BLaER1 treated with 17β-estradiol and CSF1 and Interleukin-3, amounts not matched to agents 10 nM and 100 nM (cell line): ENCODE measurements at regions not wholly inside any gene's neighbourhood (a gene's known extent, or its start where the extent isn't known, plus 50 kb on each side); places are given as distances from the start of the nearest gene placed in this dataset.
"Not testable (repeated sequence)": the region's sequence is repeated elsewhere in the genome, so short reads cannot be mapped to it uniquely, and the experiment has no call there.

Experiments
- H3K27ac ChIP-seq, 11 experiments: shearing (Covaris generic); formaldehyde crosslinking; 2 replicates each; pipeline ENCODE4 v1.8.1; 2022
- H3K27me3 ChIP-seq, 11 experiments: shearing (Covaris generic); formaldehyde crosslinking; 2 replicates each; pipeline ENCODE4 v1.8.1; 2022
- H3K36me3 ChIP-seq, 11 experiments: shearing (Covaris generic); formaldehyde crosslinking; 2 replicates each; pipeline ENCODE4 v1.8.1; 2022
- H3K4me1 ChIP-seq, 10 experiments: shearing (Covaris generic); formaldehyde crosslinking; 2 replicates each; pipeline ENCODE4 v1.8.1; 2022
- H3K4me2 ChIP-seq, 11 experiments: shearing (Covaris generic); formaldehyde crosslinking; 2 replicates each; pipeline ENCODE4 v1.8.1; 2022
- H3K4me3 ChIP-seq, 10 experiments: shearing (Covaris generic); formaldehyde crosslinking; 2 replicates each; pipeline ENCODE4 v1.8.1; 2022
- H3K9ac ChIP-seq, 11 experiments: shearing (Covaris generic); formaldehyde crosslinking; 2 replicates each; pipeline ENCODE4 v1.8.1; 2022
- H3K9me3 ChIP-seq, 11 experiments: shearing (Covaris generic); formaldehyde crosslinking; replicated peaks in 1 of 11; 2 replicates each; pipeline ENCODE4 v1.8.1; 2022
- H4K20me1 ChIP-seq, 11 experiments: shearing (Covaris generic); formaldehyde crosslinking; 2 replicates each; pipeline ENCODE4 v1.8.1; 2022
- Cebpa-rat ChIP-seq, 11 experiments: shearing (Covaris generic); IDR thresholded peaks; 2 replicates each; pipeline ENCODE4 v1.8.1; 2022

DNA sequence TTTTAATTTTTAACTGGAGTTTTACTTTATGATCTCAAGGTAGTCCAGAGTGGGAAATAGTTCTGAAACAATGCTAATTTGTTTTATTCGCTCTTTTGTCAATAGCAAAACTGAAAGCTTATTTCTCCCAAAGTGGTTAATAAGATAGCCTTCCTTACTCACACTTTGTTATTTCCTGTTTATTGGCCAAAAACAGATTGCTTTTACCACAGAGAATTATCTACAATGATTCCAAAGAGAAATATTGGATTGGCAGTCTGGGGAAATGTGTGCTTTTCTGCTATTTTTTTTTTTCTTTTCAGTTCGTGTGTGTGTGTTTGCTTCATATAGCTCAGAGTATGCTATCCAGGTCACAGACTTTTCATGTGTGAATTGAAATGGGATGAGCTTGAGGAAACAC, 756.7 kb upstream of the RGMB start:
- Histone ChIP-seq H3K4me2 (no peak overlapping the region), H3K27ac (no peak overlapping the region), H4K20me1 (no peaks in the 10 kb centered on the region), H3K4me1 (no peaks in the 10 kb centered on the region), H3K36me3 (no peaks in the 10 kb centered on the region), H3K9ac (no peak overlapping the region), H3K9me3 (no peaks in the 10 kb centered on the region), H3K4me3 (no peak overlapping the region), H3K27me3 (no peaks in the 10 kb centered on the region)
- TF ChIP-seq Cebpa-rat (IDR thresholded peaks at IDR 0.05), result no peak

DNA sequence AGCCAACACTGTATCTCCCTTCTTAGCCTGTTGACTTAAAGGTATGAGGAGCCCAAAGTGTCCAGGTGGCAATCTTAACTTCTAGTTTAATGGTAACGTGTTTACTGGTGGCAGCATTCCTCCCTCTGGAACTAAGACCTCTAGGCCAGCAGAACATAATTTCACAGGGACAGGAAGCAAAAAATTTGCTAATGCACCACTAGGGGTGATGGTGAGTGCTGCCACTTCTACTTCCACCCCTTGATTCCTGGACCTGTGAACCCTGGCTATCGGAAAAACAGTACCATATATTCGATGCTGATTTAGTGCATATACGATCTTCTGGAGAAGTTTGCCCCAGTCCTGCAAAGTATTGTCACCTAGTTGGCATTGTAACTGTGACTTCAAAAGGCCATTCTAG, 743.2 kb upstream of the RGMB start:
- not testable (repeated sequence) for H3K4me3 ChIP-seq, H3K9me3 ChIP-seq, H3K36me3 ChIP-seq, H3K9ac ChIP-seq, H3K4me2 ChIP-seq, H4K20me1 ChIP-seq, H3K27ac ChIP-seq, H3K27me3 ChIP-seq
- H3K4me1 ChIP-seq, result peaks cover 0 to 13% (median 0%) of the 10 kb centered on the region in 10 experiments; a peak in 4 of 20 replicates

DNA sequence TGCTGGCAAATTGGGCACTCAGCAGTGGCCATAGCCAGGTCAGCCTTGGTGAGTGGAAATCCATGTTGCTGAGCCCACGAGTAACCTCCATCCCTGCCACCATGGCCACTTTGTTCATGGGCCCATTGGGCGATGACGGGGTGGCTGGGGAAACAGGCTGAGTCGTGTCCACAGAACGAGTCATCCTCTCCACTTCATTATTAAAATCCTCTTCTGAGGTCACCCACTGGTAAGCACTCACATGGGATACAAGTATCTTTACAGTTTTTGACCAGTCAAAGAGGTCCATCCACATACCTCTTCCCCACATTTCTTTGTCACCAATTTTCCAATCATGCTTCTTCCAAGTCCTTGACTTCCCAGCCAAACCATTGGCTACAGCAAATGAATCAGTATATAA, 742.4 kb upstream of the RGMB start:
- H4K20me1 ChIP-seq, H3K36me3 ChIP-seq, H3K9ac ChIP-seq, H3K4me3 ChIP-seq, H3K27ac ChIP-seq, H3K9me3 ChIP-seq, H3K27me3 ChIP-seq: not testable (repeated sequence)
- Histone ChIP-seq H3K4me2 (peak overlapping the region in 3 of 11 experiments; percentile 7 to 35 (median 17); a peak in 3 of 22 replicates), H3K4me1 (peaks cover 0 to 13% (median 0%) of the 10 kb centered on the region in 10 experiments; a peak in 4 of 20 replicates)

DNA sequence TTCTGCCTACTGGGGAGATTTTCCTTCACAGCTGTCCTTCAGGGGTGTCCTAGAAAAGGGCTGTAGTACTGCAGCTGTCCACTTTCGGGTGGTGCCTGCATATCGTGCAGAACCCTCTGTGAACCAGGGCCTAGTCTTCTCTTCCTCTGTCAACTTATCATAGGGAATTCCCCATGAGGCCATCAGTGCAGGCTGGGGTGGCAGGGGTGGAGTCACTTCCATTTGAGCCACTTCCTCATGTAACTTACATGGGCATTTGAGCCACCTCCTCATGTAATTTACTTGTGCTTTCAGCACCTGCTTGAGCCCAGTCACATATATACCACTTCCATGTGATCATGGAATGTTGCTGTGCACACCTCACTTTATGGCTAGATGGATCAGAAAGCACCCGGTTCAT, 742.0 kb upstream of the RGMB start:
- no peak for TF ChIP-seq Cebpa-rat (IDR thresholded peaks at IDR 0.05)
- no peaks in the 10 kb centered on the region for H3K36me3 ChIP-seq
- no peaks in the 10 kb centered on the region for H3K27me3 ChIP-seq
- H3K9me3 ChIP-seq, result peaks cover 0 to 7% (median 0%) of the 10 kb centered on the region in 11 experiments; a peak in 4 of 22 replicates
- H4K20me1 ChIP-seq, result no peaks in the 10 kb centered on the region
- H3K27ac ChIP-seq, result no peak overlapping the region
- peak overlapping the region in 3 of 11 experiments; percentile 7 to 35 (median 17); a peak in 3 of 22 replicates for H3K4me2 ChIP-seq
- no peak overlapping the region for H3K9ac ChIP-seq
- peaks cover 0 to 13% (median 0%) of the 10 kb centered on the region in 10 experiments; a peak in 4 of 20 replicates for H3K4me1 ChIP-seq
- H3K4me3 ChIP-seq, result no peak overlapping the region

DNA sequence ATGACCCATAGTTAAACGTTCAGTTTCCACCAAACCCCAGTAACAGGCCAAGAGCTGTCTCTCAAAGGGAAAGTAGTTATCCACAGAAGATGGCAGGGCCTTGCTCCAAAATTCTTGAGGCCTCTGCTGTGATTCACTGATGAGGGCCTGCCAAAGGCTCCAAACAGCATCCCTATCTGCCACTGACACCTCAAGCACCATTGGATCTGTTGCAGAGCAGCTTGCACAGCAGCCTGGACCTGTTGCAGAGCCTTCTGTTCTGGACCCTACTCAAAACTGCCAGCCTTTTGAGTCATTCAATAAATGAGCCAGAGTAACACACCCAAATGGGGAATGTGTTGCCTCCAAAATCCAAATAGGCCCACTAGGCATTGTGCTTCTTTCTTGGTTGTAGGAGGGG, 741.5 kb upstream of the RGMB start:
- Histone ChIP-seq H3K27ac (no peak overlapping the region), H3K36me3 (no peaks in the 10 kb centered on the region), H3K9ac (no peak overlapping the region), H3K9me3 (peaks cover 0 to 7% (median 0%) of the 10 kb centered on the region in 11 experiments; a peak in 4 of 22 replicates), H3K4me3 (no peak overlapping the region), H3K4me2 (peak overlapping the region in 2 of 11 experiments; percentile 17 to 35; a peak in 2 of 22 replicates), H3K4me1 (peaks cover 0 to 13% (median 0%) of the 10 kb centered on the region in 10 experiments; a peak in 4 of 20 replicates), H3K27me3 (no peaks in the 10 kb centered on the region), H4K20me1 (no peaks in the 10 kb centered on the region)
- no peak for TF ChIP-seq Cebpa-rat (IDR thresholded peaks at IDR 0.05)

DNA sequence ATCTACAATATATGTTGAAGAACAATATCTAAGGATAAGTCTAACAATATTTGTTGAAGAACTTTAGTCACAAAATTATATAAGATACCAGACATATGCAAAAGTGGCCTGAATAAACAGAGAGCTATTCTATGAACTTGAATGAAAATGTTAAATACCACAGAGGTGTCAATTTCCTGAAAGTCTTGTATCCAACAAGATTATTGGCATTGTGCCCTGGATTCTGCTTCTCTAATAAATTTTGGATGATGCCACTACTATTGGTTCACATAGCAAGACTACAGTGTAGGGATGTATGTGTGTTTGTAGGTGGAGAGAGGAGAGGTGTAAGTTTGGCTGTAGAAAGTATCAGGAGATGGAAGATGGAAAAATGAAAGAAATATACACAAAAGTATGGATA, 731.8 kb upstream of the RGMB start:
- Histone ChIP-seq H3K4me3 (no peak overlapping the region), H3K9me3 (no peaks in the 10 kb centered on the region), H4K20me1 (no peaks in the 10 kb centered on the region), H3K9ac (no peak overlapping the region), H3K27ac (no peak overlapping the region), H3K4me2 (no peak overlapping the region), H3K36me3 (no peaks in the 10 kb centered on the region), H3K27me3 (no peaks in the 10 kb centered on the region), H3K4me1 (no peaks in the 10 kb centered on the region)
- TF ChIP-seq Cebpa-rat (IDR thresholded peaks at IDR 0.05), result no peak

DNA sequence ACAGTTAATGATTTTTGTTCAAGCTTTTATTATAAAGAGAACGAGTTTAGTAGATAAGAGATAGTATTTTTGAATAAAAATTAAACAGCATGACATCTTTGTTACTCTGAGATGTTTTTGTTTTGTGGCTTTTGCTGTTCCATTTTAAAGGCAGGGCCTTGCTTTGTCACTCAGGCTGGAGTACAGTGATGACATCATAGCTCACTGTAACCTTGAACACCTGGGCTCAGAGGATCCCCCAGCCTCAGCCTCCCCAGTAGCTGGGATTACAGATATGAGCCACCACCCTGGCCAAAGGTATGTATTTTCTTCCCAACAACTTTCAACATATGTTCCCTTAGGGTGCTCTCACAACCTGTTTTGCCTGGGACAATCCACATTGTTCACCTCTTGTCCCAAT, 730.9 kb upstream of the RGMB start:
- Histone ChIP-seq H4K20me1 (no peaks in the 10 kb centered on the region), H3K9ac (no peak overlapping the region), H3K36me3 (no peaks in the 10 kb centered on the region), H3K27me3 (no peaks in the 10 kb centered on the region), H3K4me1 (no peaks in the 10 kb centered on the region), H3K27ac (no peak overlapping the region), H3K4me2 (no peak overlapping the region), H3K4me3 (no peak overlapping the region), H3K9me3 (no peaks in the 10 kb centered on the region)
- TF ChIP-seq Cebpa-rat (IDR thresholded peaks at IDR 0.05), result no peak

DNA sequence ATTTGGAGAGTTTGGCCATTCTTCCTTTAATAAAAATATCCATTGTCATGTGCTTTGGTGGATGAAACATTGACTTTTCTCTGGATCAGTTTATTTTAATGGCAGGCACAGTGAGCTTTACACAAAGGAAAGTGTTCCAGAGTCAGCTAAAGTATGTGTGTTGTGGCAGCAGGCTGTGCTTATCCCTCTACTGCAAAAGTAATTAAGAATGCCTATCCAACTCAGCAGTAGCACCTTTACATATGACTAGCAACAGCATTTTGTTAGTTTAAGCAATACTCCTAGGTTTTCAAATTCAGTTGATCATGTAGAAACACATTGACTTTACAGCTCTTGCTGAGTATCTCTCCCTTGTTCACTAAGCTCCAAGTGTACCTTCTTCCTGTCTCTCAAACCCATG, 730.5 kb upstream of the RGMB start:
- Histone ChIP-seq H4K20me1 (no peaks in the 10 kb centered on the region), H3K27ac (no peak overlapping the region)
- TF ChIP-seq Cebpa-rat (IDR thresholded peaks at IDR 0.05), result no peak

DNA sequence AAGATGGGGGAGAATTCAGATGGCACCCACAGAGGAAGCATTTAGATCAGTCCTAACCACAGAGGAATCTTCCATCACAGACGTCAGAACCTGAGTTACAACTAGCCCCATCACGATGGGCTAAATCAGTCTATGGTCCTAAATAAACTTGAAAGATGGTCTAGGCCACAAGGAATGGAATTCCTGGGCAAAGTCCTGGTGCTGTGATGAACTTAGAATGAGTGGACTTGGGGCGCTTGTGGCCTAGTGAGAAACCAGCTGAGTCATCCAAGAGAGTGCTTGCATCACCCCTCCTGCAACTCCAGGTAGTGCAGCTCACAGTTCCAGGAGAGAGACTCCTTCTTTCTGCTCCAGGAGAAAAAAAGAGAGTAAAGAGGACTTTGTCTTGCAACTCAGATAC, 722.9 kb upstream of the RGMB start:
- H3K4me2 ChIP-seq, result no peak overlapping the region
- no peaks in the 10 kb centered on the region for H3K27me3 ChIP-seq

More for the DNA sequence above, 730.5 kb upstream of the RGMB start:
- H3K9me3 ChIP-seq, result no peaks in the 10 kb centered on the region
- no peaks in the 10 kb centered on the region for H3K27me3 ChIP-seq
- no peaks in the 10 kb centered on the region for H3K36me3 ChIP-seq
- H3K4me2 ChIP-seq, result no peak overlapping the region
- no peak overlapping the region for H3K9ac ChIP-seq
- H3K4me1 ChIP-seq, result no peaks in the 10 kb centered on the region
- no peak overlapping the region for H3K4me3 ChIP-seq

DNA sequence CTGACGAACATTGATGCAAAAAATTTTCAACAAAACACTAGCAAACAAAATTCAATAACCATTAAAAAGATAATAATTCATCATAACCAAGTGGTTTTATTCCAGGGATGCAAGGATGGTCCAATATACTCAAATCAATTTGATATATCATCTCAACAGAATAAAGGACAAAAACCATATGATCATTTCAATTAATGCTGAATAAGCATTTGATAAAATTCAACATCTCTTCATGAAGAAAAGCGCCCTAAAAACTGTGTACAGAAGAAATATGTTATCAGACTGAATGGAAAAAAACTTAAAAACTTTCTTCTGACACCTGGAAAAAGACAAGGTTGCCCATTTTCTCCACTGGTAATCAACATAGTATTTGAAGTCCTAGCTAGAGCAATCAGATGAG, 720.3 kb upstream of the RGMB start:
- no peak overlapping the region for H3K4me2 ChIP-seq
- H3K36me3 ChIP-seq, result no peaks in the 10 kb centered on the region
- H3K4me3 ChIP-seq, result no peak overlapping the region
- H3K27ac ChIP-seq, result no peak overlapping the region
- H3K9ac ChIP-seq, result no peak overlapping the region
- TF ChIP-seq Cebpa-rat (IDR thresholded peaks at IDR 0.05), result no peak
- no peaks in the 10 kb centered on the region for H3K27me3 ChIP-seq
- 0 out of 22 replicates have a peak, but pooled peaks cover 0 to 3% (median 0%) of the 10 kb centered on the region in 11 experiments for H3K9me3 ChIP-seq
- H4K20me1 ChIP-seq, result no peaks in the 10 kb centered on the region
- H3K4me1 ChIP-seq, result no peaks in the 10 kb centered on the region

More for the DNA sequence above, 722.9 kb upstream of the RGMB start:
- H3K4me1 ChIP-seq, result no peaks in the 10 kb centered on the region
- no peak overlapping the region for H3K9ac ChIP-seq
- H3K27ac ChIP-seq, result no peak overlapping the region
- no peaks in the 10 kb centered on the region for H4K20me1 ChIP-seq
- H3K9me3 ChIP-seq, result 0 out of 22 replicates have a peak, but pooled peaks cover 0 to 3% (median 0%) of the 10 kb centered on the region in 11 experiments
- no peaks in the 10 kb centered on the region for H3K36me3 ChIP-seq
- H3K4me3 ChIP-seq, result no peak overlapping the region
- TF ChIP-seq Cebpa-rat (IDR thresholded peaks at IDR 0.05), result no peak
